Small intestine (tissue), 7 donors: ENCODE measurements at regions not wholly inside any gene's neighbourhood (a gene's known extent, or its start where the extent isn't known, plus 50 kb on each side); places are given as distances from the start of the nearest gene placed in this dataset.
"Not testable (repeated sequence)": the region's sequence is repeated elsewhere in the genome, so short reads cannot be mapped to it uniquely, and the experiment has no call there.

Experiments
- DNase-seq, 2 donors: peaks; one replicate each; pipeline versions ENCODE4 v3.0.0 to v3.0.0-alpha.2; 2013
- FAIRE-seq: peaks from 2 replicates; lab custom pipeline; 2012; peaks lifted over from hg19 to GRCh38; lab: Jason Lieb, UNC
- H3K27ac ChIP-seq, 3 donors: one replicate each; pipeline ENCODE4 v1.5.1; 2013; ENCODE audit warnings: low read length in 2 of 3, mild to moderate bottlenecking in 2 of 3, control low read depth in 1 of 3, inconsistent platforms in 1 of 3, low read depth in 1 of 3, moderate library complexity in 1 of 3
- H3K27me3 ChIP-seq, 3 donors: one replicate each; pipeline ENCODE4 v1.6.1; 2013; ENCODE audit warnings: low read length in 3 of 3, inconsistent platforms in 1 of 3; ENCODE audit not compliant: control insufficient read depth in 3 of 3, insufficient read depth in 3 of 3
- H3K36me3 ChIP-seq, 3 donors: one replicate each; pipeline ENCODE4 v1.6.1; 2013; ENCODE audit warnings: low read length in 3 of 3, inconsistent platforms in 1 of 3, low read depth in 1 of 3, mild to moderate bottlenecking in 1 of 3, moderate library complexity in 1 of 3; ENCODE audit not compliant: control insufficient read depth in 3 of 3, insufficient read depth in 2 of 3
- H3K4me1 ChIP-seq, 3 donors: one replicate each; pipeline ENCODE4 v1.6.1; 2013; ENCODE audit warnings: low read length in 2 of 3, inconsistent platforms in 1 of 3, low read depth in 1 of 3, mild to moderate bottlenecking in 1 of 3, moderate library complexity in 1 of 3; ENCODE audit not compliant: control insufficient read depth in 3 of 3, insufficient read depth in 2 of 3
- H3K4me3 ChIP-seq, 3 donors: one replicate each; pipeline ENCODE4 v1.5.1; 2013; ENCODE audit warnings: low read length in 3 of 3, control low read depth in 1 of 3, inconsistent platforms in 1 of 3, low read depth in 1 of 3, mild to moderate bottlenecking in 1 of 3, moderate library complexity in 1 of 3
- H3K9me3 ChIP-seq, 2 donors: one replicate each; pipeline ENCODE4 v1.6.1; 2013; ENCODE audit warnings: low read depth in 1 of 2, low read length in 1 of 2; ENCODE audit not compliant: control insufficient read depth in 2 of 2, insufficient read depth in 1 of 2
- WGBS, 3 donors: extraction: QIAGEN DNeasy Blood & Tissue Kit; methylation state at CpG; one replicate each; pipeline ENCODE4 v1.1.7; 2013; 5-methylcytosine and 5-hydroxymethylcytosine counted together
- donor health status: healthy with polysubstance abuse.
- donor health status: control.
- donor health status: control.
- donor health status: Bipolar disorder and iron deficiency.
- donor health status: healthy.

DNA sequence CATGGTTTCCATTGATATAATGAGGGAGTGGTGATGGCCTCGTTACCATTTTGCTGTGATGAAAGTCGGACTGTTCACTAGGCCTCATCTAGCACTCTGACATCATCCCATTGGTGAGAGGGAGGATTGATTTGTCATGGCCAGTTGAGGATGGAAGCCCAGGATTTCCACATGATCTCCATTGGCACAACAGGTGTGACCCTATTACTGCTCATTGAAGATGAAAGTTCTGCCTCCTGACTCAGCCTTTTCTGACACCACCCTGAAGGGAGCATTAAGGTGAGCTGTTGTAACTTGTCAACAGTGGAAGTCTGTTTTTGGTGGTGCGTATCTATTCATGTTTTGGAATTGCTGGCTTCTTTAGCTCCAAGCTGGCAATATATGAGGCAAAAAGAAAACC is 144.2 kb downstream of the PABPC4L start:
- H3K4me3 ChIP-seq, result no peak overlapping the region
- FAIRE-seq (no peak), DNase-seq (no peak)
- H3K4me1 ChIP-seq, result no peaks in the 10 kb centered on the region
- H3K9me3 ChIP-seq, result peaks cover 0 to 2% of the 10 kb centered on the region in 2 donors
- no peaks in the 10 kb centered on the region for H3K36me3 ChIP-seq
- 81 to 93% (median 85%) methylated on average over 3 of the region's 3 CpGs for WGBS, 3 donors
- H3K27me3 ChIP-seq, result no peaks in the 10 kb centered on the region
- H3K27ac ChIP-seq, result no peak overlapping the region

DNA sequence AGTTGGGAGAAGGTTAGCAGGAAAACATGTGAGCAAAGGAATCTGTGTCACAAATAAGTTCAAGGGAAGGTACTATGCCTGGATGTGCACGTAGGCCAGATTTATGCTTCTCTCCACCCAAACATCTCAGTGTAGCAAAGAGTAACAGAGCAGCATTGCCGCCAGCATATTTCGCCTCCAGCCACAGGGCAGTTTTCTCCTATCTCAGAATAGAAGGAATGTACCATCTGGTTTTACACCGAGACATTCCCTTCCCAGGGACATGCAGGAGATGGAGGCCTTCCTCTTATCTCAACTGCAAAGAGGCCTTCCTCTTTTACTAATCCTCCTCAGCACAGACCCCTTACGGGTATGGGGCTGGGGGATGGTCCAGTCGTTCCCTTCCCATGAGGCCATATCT is 155.4 kb downstream of the PABPC4L start:
- H3K4me3 ChIP-seq, DNase-seq, H3K27ac ChIP-seq, H3K36me3 ChIP-seq, H3K9me3 ChIP-seq, H3K4me1 ChIP-seq, H3K27me3 ChIP-seq, FAIRE-seq: not testable (repeated sequence)
- WGBS, 3 donors, result 72 to 90% (median 81%) methylated on average over 6 of the region's 6 CpGs

DNA sequence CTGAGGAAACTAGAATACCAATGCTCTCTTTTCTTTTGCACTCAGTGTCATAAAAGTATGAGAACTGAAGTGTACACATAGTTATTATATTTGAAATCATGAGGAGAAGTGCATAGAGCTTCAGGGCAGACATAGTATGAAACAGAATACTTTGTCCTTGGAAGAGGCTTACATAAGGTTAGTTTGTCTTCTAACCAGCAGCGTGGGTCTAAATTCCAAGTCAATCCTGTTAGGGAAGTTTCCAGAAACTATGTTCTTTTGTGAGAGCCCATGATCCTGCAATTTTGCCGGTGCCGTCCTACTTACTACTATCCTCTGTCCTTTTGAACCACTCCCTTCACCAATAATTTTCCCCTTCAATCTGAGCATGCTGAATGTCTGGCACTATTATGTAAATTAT is 156.2 kb downstream of the PABPC4L start:
- Histone ChIP-seq H3K4me3 (no peak overlapping the region), H3K36me3 (no peaks in the 10 kb centered on the region), H3K4me1 (no peaks in the 10 kb centered on the region), H3K9me3 (no peaks in the 10 kb centered on the region), H3K27ac (no peak overlapping the region), H3K27me3 (no peaks in the 10 kb centered on the region)
- DNase-seq, result no peak
- FAIRE-seq, result no peak
- 80 to 92% (median 86%) methylated on average over 3 of the region's 3 CpGs for WGBS, 3 donors

DNA sequence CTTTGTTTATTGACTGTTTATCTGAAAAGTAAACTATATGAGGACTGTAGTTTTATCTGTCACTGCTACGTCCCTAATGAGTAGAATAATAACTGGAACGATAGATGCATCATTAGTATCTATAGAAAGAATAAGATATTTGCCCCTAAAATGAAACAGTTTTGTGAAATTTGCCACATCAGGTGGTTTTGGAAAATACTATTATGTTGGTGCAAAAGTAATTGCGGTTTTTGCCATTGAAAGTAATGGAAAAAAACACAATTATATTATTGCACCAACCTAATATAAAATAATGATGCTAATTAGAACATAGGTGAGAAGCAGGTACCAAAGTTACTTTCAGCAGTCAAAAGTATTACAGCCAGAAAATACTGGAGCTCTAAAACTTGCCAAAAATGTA is 158.3 kb downstream of the PABPC4L start:
- no peaks in the 10 kb centered on the region for H3K36me3 ChIP-seq
- H3K27me3 ChIP-seq, result no peaks in the 10 kb centered on the region
- no peaks in the 10 kb centered on the region for H3K4me1 ChIP-seq
- H3K27ac ChIP-seq, result no peak overlapping the region
- H3K4me3 ChIP-seq, result no peak overlapping the region
- H3K9me3 ChIP-seq, result no peaks in the 10 kb centered on the region
- DNase-seq, result no peak
- 51 to 72% (median 55%) methylated on average over 3 of the region's 3 CpGs for WGBS, 3 donors
- FAIRE-seq, result no peak

DNA sequence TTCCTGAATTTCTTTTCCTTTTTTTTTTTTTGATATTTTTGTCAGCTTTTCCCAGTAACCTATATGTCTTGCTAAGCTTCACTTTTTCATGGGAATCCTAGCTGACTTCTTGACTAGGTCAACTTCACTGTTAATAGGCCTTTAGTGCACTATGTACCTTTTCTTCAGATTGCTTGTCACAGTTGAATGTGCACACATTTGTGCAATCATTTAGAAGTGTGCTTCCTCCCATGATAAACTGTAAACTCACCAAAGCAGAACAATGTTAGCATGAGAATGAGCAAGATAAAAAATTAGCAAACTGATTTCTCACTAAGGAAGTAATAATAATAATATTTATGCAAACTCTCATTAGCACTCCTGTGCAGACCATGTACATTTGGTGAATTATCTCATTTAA is 173.2 kb downstream of the PABPC4L start:
- H3K36me3 ChIP-seq, result no peaks in the 10 kb centered on the region
- no peaks in the 10 kb centered on the region for H3K4me1 ChIP-seq
- H3K27me3 ChIP-seq, result no peaks in the 10 kb centered on the region
- no peaks in the 10 kb centered on the region for H3K9me3 ChIP-seq
- H3K4me3 ChIP-seq, result no peak overlapping the region
- FAIRE-seq (no peak), DNase-seq (no peak)
- no peak overlapping the region for H3K27ac ChIP-seq

- H3K27me3 ChIP-seq, result no peaks in the 10 kb centered on the region
- H3K4me1 ChIP-seq, result no peaks in the 10 kb centered on the region
- no peak overlapping the region for H3K4me3 ChIP-seq
- 25 to 66% (median 33%) methylated on average over 1 of the region's 1 CpG for WGBS, 3 donors
- peak in 1 of 2 donors; percentile 12 for DNase-seq
- no peaks in the 10 kb centered on the region for H3K36me3 ChIP-seq
- H3K27ac ChIP-seq, result no peak overlapping the region
- no peaks in the 10 kb centered on the region for H3K9me3 ChIP-seq
- FAIRE-seq, result no peak
These were observed 173.7 kb downstream of the PABPC4L start for GRCh38 chr4:134027931-134028330.

DNA sequence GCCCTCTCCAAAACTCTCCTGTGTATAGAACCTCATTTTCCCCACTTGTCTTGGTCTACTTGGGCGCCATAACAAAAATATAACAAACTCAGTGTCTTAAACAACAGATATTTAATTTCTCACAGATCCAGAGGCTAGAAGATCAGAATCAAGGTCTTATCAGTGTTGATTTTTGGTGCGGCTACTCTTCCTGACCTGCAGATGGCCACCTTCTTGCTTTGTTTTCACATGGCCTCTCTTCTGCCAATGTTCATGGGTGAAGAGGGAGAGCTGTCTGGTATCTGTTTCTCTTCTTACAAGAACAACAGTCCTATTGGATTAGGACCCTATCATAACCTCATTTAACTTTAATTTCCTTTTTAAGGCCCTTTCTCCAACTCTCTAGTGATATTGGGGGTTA is 177.3 kb downstream of the PABPC4L start:
- Histone ChIP-seq H3K27ac (no peak overlapping the region), H3K36me3 (no peaks in the 10 kb centered on the region), H3K4me1 (no peaks in the 10 kb centered on the region), H3K9me3 (no peaks in the 10 kb centered on the region), H3K4me3 (no peak overlapping the region), H3K27me3 (no peaks in the 10 kb centered on the region)
- DNase-seq, result peak in 1 of 2 donors; percentile 12
- WGBS, 3 donors, result 72 to 88% (median 73%) methylated on average over 2 of the region's 2 CpGs
- FAIRE-seq, result no peak

DNA sequence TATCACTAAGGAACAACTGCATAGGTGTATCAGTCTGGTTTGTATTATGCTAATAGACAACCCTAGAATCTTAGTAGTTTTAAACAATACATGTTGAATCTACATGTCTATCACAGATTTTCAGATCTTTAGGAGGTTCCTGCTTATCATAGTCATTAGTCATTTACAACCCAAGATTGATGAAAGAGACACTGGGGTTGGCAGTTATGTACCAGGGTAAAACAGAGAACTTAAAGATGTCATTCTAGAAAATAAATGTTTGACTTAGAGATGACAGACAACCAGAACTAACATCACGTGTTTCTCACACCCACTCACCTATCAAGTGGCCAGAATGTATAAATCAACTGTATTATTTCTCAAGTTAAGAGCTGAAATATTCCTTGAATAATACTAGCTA is 181.9 kb downstream of the PABPC4L start:
- H3K27ac ChIP-seq, result no peak overlapping the region
- H3K36me3 ChIP-seq, result no peaks in the 10 kb centered on the region
- FAIRE-seq (no peak), DNase-seq (no peak)
- no peaks in the 10 kb centered on the region for H3K27me3 ChIP-seq
- 29 to 54% (median 40%) methylated on average over 1 of the region's 1 CpG for WGBS, 3 donors
- H3K4me3 ChIP-seq, result no peak overlapping the region
- H3K4me1 ChIP-seq, result no peaks in the 10 kb centered on the region
- no peaks in the 10 kb centered on the region for H3K9me3 ChIP-seq

DNA sequence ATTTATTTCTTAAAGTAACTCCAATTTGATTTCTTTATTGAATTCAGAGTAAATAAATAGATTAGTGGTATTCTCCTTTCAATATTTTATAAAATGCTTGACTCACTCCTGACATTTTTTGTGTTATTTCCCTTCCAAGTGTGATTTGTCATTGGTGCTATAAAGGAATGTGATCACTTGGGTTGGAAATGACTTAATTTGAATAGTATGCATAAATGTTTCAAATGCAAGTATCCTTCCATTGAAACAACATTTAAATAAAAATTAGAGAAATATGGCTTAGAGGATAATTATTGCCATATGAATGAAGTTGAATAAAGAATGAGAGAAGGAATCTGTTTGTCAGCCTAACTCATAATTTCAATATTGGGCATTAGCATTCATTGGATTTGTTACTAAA is 182.7 kb downstream of the PABPC4L start:
- H3K4me1 ChIP-seq, result no peaks in the 10 kb centered on the region
- FAIRE-seq, result no peak
- no peaks in the 10 kb centered on the region for H3K9me3 ChIP-seq
- no peak for DNase-seq
- no peak overlapping the region for H3K4me3 ChIP-seq
- no peak overlapping the region for H3K27ac ChIP-seq
- H3K27me3 ChIP-seq, result no peaks in the 10 kb centered on the region
- H3K36me3 ChIP-seq, result no peaks in the 10 kb centered on the region
